HG03520 (cell line): ENCODE measurements at regions not wholly inside any gene's neighbourhood (a gene's known extent, or its start where the extent isn't known, plus 50 kb on each side); places are given as distances from the start of the nearest gene placed in this dataset.

ENCODE experiments used
- ATAC-seq: cut with Tn5 transposase; IDR thresholded peaks from one replicate; pipeline ENCODE4 v1.9.1; 2021; ENCODE audit warnings: mild to moderate bottlenecking, moderate library complexity; ENCODE audit not compliant: unreplicated experiment

- ATAC-seq = no peak
Measured at GRCh38 chr3:180282386-180282785, 245.6 kb upstream of the PEX5L start.

GRCh38 chr3:180283251-180283650 lies 246.5 kb upstream of the PEX5L start:
- no peak for ATAC-seq

- ATAC-seq = no peak
Measured at GRCh38 chr3:180284331-180285110, 247.8 kb upstream of the PEX5L start.

GRCh38 chr3:180287703-180288102 lies 251.0 kb upstream of the PEX5L start:
- ATAC-seq = no peak

- no peak for ATAC-seq
Measured at GRCh38 chr3:180288816-180289215, 252.1 kb upstream of the PEX5L start.

GRCh38 chr3:180290300-180290699 lies 253.6 kb upstream of the PEX5L start:
- no peak for ATAC-seq

- ATAC-seq = no peak
Measured at GRCh38 chr3:180294282-180295027, 257.7 kb upstream of the PEX5L start.

- ATAC-seq = no peak
Measured at GRCh38 chr3:180295811-180296210, 259.1 kb upstream of the PEX5L start.

GRCh38 chr3:180296971-180297370 lies 260.2 kb upstream of the PEX5L start:
- ATAC-seq = no peak

GRCh38 chr3:180306155-180306554 lies 269.4 kb upstream of the PEX5L start:
- ATAC-seq = no peak

GRCh38 chr3:180306691-180307090 lies 270.0 kb upstream of the PEX5L start:
- ATAC-seq = no peak

- ATAC-seq = no peak
Measured at GRCh38 chr3:180311242-180311641, 274.5 kb upstream of the PEX5L start.

- no peak for ATAC-seq
Measured at GRCh38 chr3:180316321-180316720, 279.6 kb upstream of the PEX5L start.

GRCh38 chr3:180319461-180319860 lies 282.5 kb upstream of the TTC14 start:
- no peak for ATAC-seq

- no peak for ATAC-seq
Measured at GRCh38 chr3:180320631-180321030, 281.3 kb upstream of the TTC14 start.

- ATAC-seq = no peak
Measured at GRCh38 chr3:180321534-180321933, 280.4 kb upstream of the TTC14 start.

GRCh38 chr3:180322829-180323228 lies 279.1 kb upstream of the TTC14 start:
- no peak for ATAC-seq

GRCh38 chr3:180324791-180325190 lies 277.2 kb upstream of the TTC14 start:
- ATAC-seq = no peak

GRCh38 chr3:180325533-180325932 lies 276.4 kb upstream of the TTC14 start:
- no peak for ATAC-seq

- ATAC-seq = no peak
Measured at GRCh38 chr3:180325958-180326357, 276.0 kb upstream of the TTC14 start.

- peak; percentile 80 for ATAC-seq
Measured at GRCh38 chr3:180329187-180329586, 272.8 kb upstream of the TTC14 start.

- no peak for ATAC-seq
Measured at GRCh38 chr3:180329847-180330246, 272.1 kb upstream of the TTC14 start.
